Ascending aorta (tissue), 2 donors: ENCODE measurements at regions not wholly inside any gene's neighbourhood (a gene's known extent, or its start where the extent isn't known, plus 50 kb on each side); places are given as distances from the start of the nearest gene placed in this dataset.
A peak's percentile ranks its signal among the peaks of the same experiment; 100 is the strongest.

Experiments
- DNase-seq, 2 donors: peaks; one replicate each; pipeline ENCODE4 v3.0.0-alpha.2; 2019; ENCODE audit warnings: low spot score in 2 of 2
- H3K27ac ChIP-seq, 2 donors: fragments of 200-600 bp; sonication (generic); one replicate each; pipeline ENCODE4 v1.5.1; 2016 to 2017; ENCODE audit warnings: mild to moderate bottlenecking in 1 of 2
- H3K27me3 ChIP-seq: fragments of 200-600 bp; sonication (generic); one replicate; pipeline ENCODE4 v1.5.1; 2017
- H3K36me3 ChIP-seq, 2 donors: fragments of 200-600 bp; sonication (generic); one replicate each; pipeline ENCODE4 v1.5.1; 2016
- H3K4me1 ChIP-seq, 2 donors: fragments of 200-600 bp; sonication (generic); one replicate each; pipeline ENCODE4 v1.5.1; 2016 to 2017; ENCODE audit warnings: mild to moderate bottlenecking in 1 of 2
- H3K4me3 ChIP-seq, 2 donors: fragments of 200-600 bp; sonication (generic); one replicate each; pipeline ENCODE4 v1.5.1; 2016 to 2017; ENCODE audit warnings: mild to moderate bottlenecking in 1 of 2
- H3K9me3 ChIP-seq, 2 donors: fragments of 200-600 bp; sonication (generic); one replicate each; pipeline ENCODE4 v1.5.1; 2016
- intact Hi-C: fragments of 100-400 bp; cut with DNase I; formaldehyde crosslinking; loops from one replicate; pipeline ENCODE4 v1.15.1; 2023
- TF ChIP-seq, protein P1 (sequence below), 3 experiments: fragments of 200-600 bp in 2 of 3; fragments of 450-650 bp in 1 of 3; sonication (generic) in 2 of 3; IDR thresholded peaks; one replicate each; pipeline ENCODE4 v1.5.1; 2016 to 2019; ENCODE audit warnings: antibody characterized with exemption in 3 of 3, mild to moderate bottlenecking in 1 of 3, moderate library complexity in 1 of 3

DNA sequence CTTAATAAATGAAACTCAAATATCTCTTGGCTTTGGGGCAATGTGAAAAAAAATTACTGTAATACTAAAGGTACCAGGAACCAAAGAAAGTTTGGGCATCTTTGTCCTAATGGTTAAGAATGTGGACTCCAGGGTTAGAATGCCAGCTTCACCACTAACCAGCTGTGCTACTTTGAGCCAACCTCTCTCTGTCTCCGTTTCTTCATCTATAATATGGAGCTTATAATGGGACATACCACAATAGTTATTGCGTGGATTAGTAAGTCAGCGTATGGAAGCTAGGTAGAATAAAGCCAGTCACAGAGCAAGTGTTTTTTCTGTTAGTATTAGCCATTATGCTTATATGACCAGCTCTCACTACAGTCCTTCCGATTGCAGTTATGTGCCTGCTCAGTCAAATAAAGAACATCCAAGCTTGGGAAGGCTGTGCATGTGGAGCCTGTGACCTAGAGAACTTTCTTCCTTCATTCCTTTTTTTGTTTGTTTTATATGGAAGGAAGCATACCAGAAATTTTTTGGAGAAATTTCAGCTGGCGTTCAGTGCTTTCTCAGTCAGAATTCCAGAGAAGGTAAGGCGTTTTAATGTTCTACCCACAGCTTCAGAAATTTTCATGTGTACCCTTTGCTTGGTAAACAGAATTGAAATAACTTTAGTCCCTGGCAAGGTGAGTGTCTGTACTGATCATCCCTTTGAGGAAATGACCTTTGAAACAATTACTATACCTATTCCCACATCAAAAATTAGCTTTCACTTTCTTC, 114.0 kb upstream of the RND3 start:
- no peaks in the 10 kb centered on the region for H3K27me3 ChIP-seq
- no peaks in the 10 kb centered on the region for H3K36me3 ChIP-seq
- H3K4me3 ChIP-seq: peak overlapping the region in 1 of 2 donors; percentile 3
- no peaks in the 10 kb centered on the region for H3K9me3 ChIP-seq
- intact Hi-C loops: no loop called here
- TF ChIP-seq, protein P1, sequence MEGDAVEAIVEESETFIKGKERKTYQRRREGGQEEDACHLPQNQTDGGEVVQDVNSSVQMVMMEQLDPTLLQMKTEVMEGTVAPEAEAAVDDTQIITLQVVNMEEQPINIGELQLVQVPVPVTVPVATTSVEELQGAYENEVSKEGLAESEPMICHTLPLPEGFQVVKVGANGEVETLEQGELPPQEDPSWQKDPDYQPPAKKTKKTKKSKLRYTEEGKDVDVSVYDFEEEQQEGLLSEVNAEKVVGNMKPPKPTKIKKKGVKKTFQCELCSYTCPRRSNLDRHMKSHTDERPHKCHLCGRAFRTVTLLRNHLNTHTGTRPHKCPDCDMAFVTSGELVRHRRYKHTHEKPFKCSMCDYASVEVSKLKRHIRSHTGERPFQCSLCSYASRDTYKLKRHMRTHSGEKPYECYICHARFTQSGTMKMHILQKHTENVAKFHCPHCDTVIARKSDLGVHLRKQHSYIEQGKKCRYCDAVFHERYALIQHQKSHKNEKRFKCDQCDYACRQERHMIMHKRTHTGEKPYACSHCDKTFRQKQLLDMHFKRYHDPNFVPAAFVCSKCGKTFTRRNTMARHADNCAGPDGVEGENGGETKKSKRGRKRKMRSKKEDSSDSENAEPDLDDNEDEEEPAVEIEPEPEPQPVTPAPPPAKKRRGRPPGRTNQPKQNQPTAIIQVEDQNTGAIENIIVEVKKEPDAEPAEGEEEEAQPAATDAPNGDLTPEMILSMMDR (IDR thresholded peaks at IDR 0.05): no peak
- peak overlapping the region; percentile 5 to 61 for H3K27ac ChIP-seq
- DNase-seq: no peak
- H3K4me1 ChIP-seq: peaks cover 0 to 6% of the 10 kb centered on the region in 2 donors

DNA sequence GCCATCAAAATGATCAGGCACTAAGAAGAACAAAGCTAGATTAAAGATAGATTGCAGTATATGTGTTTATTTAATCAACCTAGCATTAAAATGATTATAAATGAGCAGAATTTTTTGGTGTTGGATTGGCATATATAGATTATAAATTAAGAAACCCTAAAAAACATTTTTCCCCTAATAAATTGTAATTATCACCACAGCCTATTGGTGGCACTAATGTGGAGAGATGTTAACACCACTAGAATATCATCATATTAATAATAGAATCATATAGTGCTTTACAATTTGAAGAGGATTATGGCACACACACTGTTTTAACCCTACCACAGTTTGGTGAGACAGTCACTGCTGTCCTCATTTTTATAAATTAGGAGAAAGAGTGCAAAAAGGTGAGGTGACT, 112.4 kb upstream of the RND3 start:
- no peaks in the 10 kb centered on the region for H3K36me3 ChIP-seq
- H3K9me3 ChIP-seq: no peaks in the 10 kb centered on the region
- no peaks in the 10 kb centered on the region for H3K27me3 ChIP-seq
- peaks cover 0 to 6% of the 10 kb centered on the region in 2 donors for H3K4me1 ChIP-seq
- H3K4me3 ChIP-seq: no peak overlapping the region
- intact Hi-C loops: no loop called here
- H3K27ac ChIP-seq: no peak overlapping the region
- DNase-seq: no peak
- TF ChIP-seq, protein P1 (IDR thresholded peaks at IDR 0.05): peak in 1 of 3 experiments; percentile 13

DNA sequence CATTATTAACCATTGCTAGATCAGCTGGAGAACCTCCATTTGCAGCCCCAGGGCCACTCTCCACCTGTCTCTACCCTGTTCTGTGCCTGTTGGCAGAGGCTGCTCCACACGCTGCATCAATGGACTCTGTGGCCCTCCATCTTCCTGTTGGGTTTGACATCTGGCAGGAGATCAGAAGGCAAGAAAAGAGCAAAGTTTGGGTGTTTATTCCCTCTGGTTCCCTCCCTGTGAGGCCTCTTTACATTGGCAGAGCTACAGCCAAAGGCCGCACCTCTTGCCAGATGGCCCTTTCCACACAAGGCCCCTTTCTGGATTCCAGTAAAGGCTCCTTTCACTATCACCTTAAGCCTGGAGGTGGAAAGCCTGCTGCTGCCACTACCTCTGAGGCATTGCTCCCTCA, 110.9 kb upstream of the RND3 start:
- Histone ChIP-seq H3K4me1 (peaks cover 0 to 6% of the 10 kb centered on the region in 2 donors), H3K4me3 (no peak overlapping the region), H3K9me3 (no peaks in the 10 kb centered on the region), H3K36me3 (no peaks in the 10 kb centered on the region), H3K27ac (no peak overlapping the region), H3K27me3 (no peaks in the 10 kb centered on the region)
- TF ChIP-seq, protein P1 (IDR thresholded peaks at IDR 0.05): no peak
- DNase-seq: no peak
- intact Hi-C loops: no loop called here

DNA sequence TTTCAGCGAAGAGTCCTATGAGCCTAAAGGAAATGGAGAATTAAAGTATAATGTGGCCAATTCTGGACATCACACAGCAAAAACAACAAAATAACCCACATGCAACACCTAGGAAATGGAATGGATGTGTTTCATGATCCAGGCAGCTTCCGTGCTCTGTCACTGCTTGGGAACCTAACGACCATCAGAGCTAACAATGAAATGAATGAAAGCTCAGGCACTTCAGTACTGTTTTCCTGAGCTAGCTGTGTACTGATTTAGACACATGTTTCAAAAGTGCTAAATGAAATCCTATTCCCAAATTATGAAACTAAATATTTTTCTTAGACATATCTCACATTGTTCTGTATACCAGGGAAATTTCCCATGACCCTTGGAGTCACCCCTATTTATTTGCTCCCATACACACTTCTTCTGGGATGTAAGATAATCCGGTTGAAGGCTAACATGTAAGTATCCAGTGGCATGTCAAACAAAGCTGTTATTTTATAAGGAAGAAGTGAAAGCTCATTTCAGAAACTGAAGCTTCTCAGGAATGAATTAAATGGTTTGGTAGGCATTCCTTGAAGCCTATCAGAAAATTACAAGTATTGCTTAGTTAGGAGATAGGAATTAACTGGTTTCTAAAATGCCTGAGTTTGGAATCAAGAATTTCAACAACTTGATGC, 108.5 kb upstream of the RND3 start:
- Histone ChIP-seq H3K4me3 (no peak overlapping the region), H3K36me3 (no peaks in the 10 kb centered on the region), H3K9me3 (no peaks in the 10 kb centered on the region), H3K27ac (no peak overlapping the region), H3K4me1 (peaks cover 0 to under 1% of the 10 kb centered on the region in 2 donors), H3K27me3 (no peaks in the 10 kb centered on the region)
- TF ChIP-seq, protein P1 (IDR thresholded peaks at IDR 0.05): no peak
- intact Hi-C loops: no loop called here
- DNase-seq: no peak

DNA sequence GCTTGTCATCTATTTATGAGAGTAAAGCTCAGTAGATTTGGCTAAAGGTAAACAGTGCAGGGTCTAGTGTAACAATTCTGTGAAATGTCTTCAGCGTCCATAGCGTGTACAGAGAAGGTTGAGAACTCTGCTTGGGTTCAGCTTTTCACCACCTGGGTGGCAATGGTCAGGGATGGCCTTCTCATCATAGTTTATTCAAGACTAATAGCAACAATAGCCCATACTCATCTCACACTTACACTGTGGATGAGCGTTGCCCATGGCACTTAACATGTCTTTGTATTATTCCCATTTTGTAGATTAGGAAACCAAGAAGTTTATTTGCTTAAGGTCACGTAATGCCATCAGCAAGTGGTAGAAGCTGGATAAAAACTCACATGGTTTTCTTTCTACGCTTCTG, 106.8 kb upstream of the RND3 start:
- DNase-seq: no peak
- no peaks in the 10 kb centered on the region for H3K27me3 ChIP-seq
- intact Hi-C loops: no loop called here

More for the DNA sequence above, 106.8 kb upstream of the RND3 start:
- TF ChIP-seq, protein P1 (IDR thresholded peaks at IDR 0.05): no peak
- no peak overlapping the region for H3K27ac ChIP-seq
- H3K9me3 ChIP-seq: no peaks in the 10 kb centered on the region
- H3K4me1 ChIP-seq: no peaks in the 10 kb centered on the region
- H3K4me3 ChIP-seq: no peak overlapping the region
- H3K36me3 ChIP-seq: no peaks in the 10 kb centered on the region
